Skeletal muscle satellite cell (primary cell): ENCODE measurements at regions not wholly inside any gene's neighbourhood (a gene's known extent, or its start where the extent isn't known, plus 50 kb on each side); places are given as distances from the start of the nearest gene placed in this dataset.
A peak's percentile ranks its signal among the peaks of the same experiment; 100 is the strongest.
"Not testable (repeated sequence)": the region's sequence is repeated elsewhere in the genome, so short reads cannot be mapped to it uniquely, and the experiment has no call there.

ENCODE experiments used
- H3K27me3 ChIP-seq: 2 replicates; pipeline ENCODE4 v1.7.0; 2013; ENCODE audit warnings: low read length; ENCODE audit not compliant: control insufficient read depth, insufficient read depth
- H3K36me3 ChIP-seq: 2 replicates; pipeline ENCODE4 v1.7.0; 2013; ENCODE audit warnings: mild to moderate bottlenecking, control low read depth, low read length; ENCODE audit not compliant: insufficient read depth
- H3K4me1 ChIP-seq: 2 replicates; pipeline ENCODE4 v1.7.0; 2013; ENCODE audit warnings: low read length; ENCODE audit not compliant: control insufficient read depth, insufficient read depth
- H3K4me2 ChIP-seq: 2 replicates; pipeline ENCODE4 v1.7.0; 2013; ENCODE audit warnings: mild to moderate bottlenecking, low read length
- H3K4me3 ChIP-seq: 2 replicates; pipeline ENCODE4 v1.7.0; 2013; ENCODE audit warnings: low read length
- H3K9ac ChIP-seq: 2 replicates; pipeline ENCODE4 v1.7.0; 2013; ENCODE audit warnings: mild to moderate bottlenecking, low read depth, low read length, moderate library complexity
- H3K9me3 ChIP-seq: replicated peaks from 2 replicates; pipeline ENCODE4 v1.7.0; 2013; ENCODE audit warnings: mild to moderate bottlenecking, control low read depth, low read length

DNA sequence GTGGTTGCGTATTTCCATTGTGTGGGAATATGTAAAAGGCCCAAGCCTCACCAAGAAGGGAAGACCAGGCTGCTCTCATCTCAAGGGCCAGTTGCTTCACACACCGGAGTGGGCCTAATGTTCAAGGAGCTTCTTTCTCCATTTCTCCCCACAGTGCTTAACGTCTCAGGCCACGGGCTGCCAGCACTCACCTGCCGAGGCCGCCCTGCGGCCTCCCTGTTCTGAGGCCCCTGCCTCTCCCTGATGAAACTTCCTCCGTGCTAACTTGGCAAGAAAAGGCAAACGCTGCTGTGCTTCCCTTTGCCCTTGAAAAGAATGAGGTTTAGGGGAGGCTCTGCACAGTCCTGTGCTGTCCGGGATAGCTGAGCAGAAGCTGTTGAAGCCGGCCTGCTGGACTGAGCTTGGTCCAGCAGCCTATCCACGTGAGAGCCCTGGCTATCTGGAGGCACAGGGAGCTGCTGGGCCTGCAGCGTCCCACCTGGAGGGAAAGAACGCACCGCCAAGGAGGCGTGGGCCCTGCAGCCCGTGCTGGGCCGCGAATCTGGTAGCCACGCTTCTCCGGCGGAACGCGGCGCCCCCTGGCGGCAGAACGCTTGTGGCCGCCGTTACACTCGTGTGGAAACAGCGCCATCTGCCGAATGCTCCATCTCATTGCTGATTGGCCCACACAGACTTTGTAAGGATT lies 73.5 kb upstream of the PRSS3 start:
- H3K4me3 ChIP-seq = no peak overlapping the region
- no peaks in the 10 kb centered on the region for H3K9me3 ChIP-seq
- no peak overlapping the region for H3K4me2 ChIP-seq
- H3K27me3 ChIP-seq = peaks cover 36% of the 10 kb centered on the region
- no peak overlapping the region for H3K9ac ChIP-seq
- no peaks in the 10 kb centered on the region for H3K36me3 ChIP-seq
- no peaks in the 10 kb centered on the region for H3K4me1 ChIP-seq

DNA sequence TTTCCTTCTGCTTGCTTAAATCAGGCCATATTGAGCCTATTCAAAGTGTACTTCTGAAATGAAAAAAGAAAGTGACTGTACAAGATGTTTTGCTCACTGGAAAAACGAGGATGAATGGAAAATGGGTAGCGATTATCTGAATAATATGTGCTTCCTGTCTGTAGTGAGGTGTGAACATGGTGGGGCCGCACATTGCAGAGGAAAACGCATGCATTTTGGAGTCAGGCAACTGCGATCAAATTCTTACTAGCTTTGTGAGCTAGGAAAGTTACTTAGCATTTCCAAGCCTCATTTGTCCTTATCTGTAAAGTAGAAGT lies 73.0 kb upstream of the PRSS3 start:
- no peak overlapping the region for H3K4me2 ChIP-seq
- no peak overlapping the region for H3K9ac ChIP-seq
- no peaks in the 10 kb centered on the region for H3K9me3 ChIP-seq
- no peaks in the 10 kb centered on the region for H3K36me3 ChIP-seq
- H3K4me1 ChIP-seq = no peaks in the 10 kb centered on the region
- H3K27me3 ChIP-seq = peaks cover 36% of the 10 kb centered on the region
- H3K4me3 ChIP-seq = no peak overlapping the region

DNA sequence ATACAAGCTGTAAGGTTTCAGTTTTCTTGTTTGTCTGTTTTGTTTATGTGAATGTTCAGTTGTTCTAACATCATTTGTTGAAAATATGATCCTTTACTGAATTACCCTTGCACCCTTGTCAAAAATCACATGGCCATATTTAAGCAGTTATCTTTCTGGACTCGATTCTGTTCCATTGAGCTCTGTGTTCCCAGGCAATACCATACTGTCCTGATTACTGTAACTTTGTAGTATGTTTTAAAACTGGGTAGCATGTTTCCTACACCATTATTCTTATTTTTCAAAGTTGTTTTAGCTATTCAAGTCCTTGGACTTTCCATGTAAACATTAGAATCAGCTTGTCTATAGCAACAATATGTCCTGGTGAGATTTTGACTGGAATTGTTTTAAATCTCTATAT lies 66.7 kb upstream of the PRSS3 start:
- Histone ChIP-seq H3K4me3 (no peak overlapping the region), H3K9me3 (no peaks in the 10 kb centered on the region), H3K36me3 (no peaks in the 10 kb centered on the region), H3K4me1 (no peaks in the 10 kb centered on the region), H3K4me2 (no peak overlapping the region), H3K27me3 (peaks cover 18% of the 10 kb centered on the region), H3K9ac (no peak overlapping the region)

DNA sequence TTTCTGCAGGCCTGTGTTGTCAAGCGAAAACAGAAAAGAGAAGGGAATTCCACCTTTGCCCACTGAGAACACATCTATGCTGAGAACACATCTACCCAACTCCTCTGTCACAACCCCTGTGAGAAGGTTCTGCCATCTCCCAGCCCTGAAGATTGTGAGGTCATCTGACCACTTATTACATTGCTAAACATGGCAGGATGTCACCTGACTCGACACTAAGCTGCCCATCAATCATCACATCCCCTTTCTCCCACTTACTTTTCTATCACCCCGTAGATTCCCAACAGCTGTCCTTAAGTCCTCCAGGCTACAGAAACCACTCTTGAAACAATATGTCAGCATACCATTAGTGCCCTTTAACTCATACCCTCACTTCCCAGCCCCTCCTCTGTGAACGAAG lies 64.2 kb upstream of the PRSS3 start:
- H3K36me3 ChIP-seq = no peaks in the 10 kb centered on the region
- H3K27me3 ChIP-seq = peaks cover 15% of the 10 kb centered on the region
- no peak overlapping the region for H3K4me3 ChIP-seq
- no peaks in the 10 kb centered on the region for H3K9me3 ChIP-seq
- H3K4me2 ChIP-seq = no peak overlapping the region
- H3K9ac ChIP-seq = no peak overlapping the region
- no peaks in the 10 kb centered on the region for H3K4me1 ChIP-seq

DNA sequence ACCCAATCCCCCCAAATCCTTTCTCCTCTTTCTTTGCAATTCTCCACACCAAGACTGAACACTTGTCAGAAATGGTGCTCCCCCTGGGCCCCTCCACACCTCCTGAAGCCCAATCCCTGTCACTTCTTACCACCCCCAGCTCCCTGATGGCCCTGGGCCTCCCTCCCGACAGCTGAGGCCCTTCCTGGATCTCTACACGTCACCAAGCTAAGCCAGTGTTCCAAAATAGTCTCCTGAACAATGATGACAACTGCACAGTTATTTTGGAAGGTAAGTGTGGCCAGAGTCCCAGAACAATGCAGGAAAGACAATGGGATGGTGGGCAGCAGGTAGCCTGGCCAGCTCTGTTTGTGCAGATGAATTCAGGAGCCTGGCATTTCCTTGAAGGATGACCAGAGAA lies 63.7 kb upstream of the PRSS3 start:
- H3K9me3 ChIP-seq = no peaks in the 10 kb centered on the region
- H3K4me2 ChIP-seq = no peak overlapping the region
- no peak overlapping the region for H3K4me3 ChIP-seq
- H3K36me3 ChIP-seq = no peaks in the 10 kb centered on the region
- no peaks in the 10 kb centered on the region for H3K4me1 ChIP-seq
- no peak overlapping the region for H3K9ac ChIP-seq
- H3K27me3 ChIP-seq = peaks cover 15% of the 10 kb centered on the region

DNA sequence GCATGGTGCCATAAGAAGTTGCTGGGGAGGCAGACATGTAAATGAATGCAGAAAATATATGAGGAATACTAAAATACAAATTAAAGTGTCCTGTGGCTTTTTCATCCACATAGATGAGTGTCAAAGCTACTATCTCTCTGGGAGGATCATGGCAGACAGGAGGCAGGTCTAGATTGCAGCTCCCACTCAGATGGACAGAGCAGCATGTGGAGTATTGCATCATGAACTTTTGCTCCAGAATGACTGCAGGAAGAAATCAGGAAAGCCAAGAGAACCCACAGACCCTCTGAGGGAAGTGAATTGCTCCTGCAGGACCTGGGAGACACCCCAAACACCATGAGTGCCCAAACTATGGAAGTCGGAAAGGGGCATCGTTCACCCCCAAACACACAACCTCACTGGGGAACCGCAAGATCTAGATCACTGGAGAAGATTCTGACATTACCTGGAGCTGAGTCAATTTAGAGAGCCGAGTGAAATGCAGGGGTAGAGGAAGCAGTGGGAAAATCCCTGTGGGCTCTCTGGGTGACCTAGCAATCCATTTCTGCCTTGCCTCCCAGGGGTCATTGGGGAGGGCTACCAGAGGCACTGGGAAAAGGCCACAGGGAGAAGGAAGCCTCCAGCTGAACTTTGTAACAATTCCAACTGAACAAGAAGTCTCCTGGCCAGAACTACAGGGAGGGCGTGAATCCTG lies 61.0 kb upstream of the PRSS3 start:
- H3K27me3 ChIP-seq = peaks cover 15% of the 10 kb centered on the region
- H3K4me1 ChIP-seq, H3K4me2 ChIP-seq, H3K9ac ChIP-seq, H3K4me3 ChIP-seq, H3K36me3 ChIP-seq, H3K9me3 ChIP-seq: not testable (repeated sequence)

DNA sequence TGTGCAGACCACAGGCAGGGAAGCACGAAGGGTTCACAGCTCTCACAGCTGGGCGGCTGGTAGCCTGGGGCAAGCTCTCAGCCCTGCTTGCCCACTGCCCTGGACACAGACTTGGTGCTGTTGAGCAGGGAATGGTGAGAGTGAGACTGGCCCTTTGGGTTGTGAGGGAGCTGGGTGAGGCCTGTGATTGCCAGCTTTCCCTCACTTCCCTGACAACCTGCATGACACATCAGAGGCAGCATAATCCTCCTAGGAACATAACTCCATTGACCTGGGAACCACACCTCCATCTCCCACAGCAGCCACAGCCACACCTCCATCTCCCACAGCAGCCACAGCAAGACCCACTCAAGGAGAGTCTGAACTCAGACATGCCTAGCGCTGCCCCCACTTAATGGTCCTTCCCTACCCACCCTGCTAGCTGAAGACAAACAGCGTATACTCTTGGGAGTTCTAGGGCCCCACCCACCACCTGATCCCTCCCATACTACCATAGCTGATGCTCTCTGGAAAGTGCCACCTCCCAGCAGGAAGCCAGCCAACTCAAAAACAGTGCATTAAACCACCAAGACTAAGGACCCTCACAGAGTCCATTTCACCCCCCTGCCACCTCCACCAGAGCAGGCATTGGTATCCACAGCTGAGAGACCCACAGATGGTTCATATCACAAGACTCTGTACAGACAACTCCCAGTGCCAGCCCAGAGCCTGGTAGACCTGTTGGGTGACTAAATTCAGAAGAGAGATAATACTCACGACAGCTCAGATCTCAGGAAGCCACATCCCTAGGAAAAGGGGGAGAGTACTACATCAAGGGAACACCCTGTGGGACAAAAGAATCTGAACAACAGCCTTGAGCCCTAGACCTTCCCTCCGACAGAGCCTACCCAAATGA lies 60.2 kb upstream of the PRSS3 start:
- H3K4me3 ChIP-seq, H3K4me2 ChIP-seq, H3K9me3 ChIP-seq, H3K36me3 ChIP-seq, H3K9ac ChIP-seq, H3K4me1 ChIP-seq: not testable (repeated sequence)
- H3K27me3 ChIP-seq = peaks cover 12% of the 10 kb centered on the region

DNA sequence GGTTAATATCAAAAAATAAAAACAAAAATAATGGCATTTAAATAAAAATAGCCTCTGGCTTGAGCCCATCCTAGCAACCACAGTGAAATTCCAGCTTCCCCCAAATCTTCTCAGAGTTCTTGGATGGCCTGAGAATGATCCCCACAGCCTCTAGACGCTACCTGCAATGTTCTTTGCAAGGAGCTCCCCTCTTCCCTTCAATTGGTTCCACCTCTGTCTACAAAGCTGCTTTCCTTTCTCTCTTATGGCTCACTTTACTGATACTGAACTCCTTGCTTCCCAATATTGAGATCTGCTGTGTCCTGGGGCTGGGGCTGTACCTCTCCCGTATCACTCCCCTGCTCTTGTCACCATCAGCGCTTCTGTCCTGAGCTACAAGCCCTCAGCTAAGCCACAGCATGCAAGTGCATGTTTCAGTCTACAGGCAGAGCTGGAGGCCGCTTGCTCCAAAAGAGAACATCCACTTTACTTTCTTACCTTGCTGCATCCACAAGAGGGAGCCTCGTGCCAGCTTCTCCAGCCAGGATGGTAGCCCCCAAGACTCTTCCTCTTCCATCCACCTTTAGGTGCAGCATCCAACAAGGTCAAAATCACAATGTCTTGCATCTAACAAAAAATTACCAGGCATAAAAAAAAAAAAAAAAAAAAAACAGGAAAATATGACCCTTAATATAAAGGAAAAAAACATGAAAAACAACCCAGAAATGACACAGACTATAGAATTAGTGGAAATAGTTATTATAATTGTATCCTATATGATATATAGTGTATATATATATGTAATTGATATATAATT lies 57.4 kb upstream of the PRSS3 start:
- Histone ChIP-seq H3K9me3 (no peaks in the 10 kb centered on the region), H3K36me3 (no peaks in the 10 kb centered on the region), H3K27me3 (peaks cover 3% of the 10 kb centered on the region), H3K4me3 (no peak overlapping the region), H3K4me2 (peak overlapping the region; percentile 42), H3K9ac (no peak overlapping the region), H3K4me1 (no peaks in the 10 kb centered on the region)

DNA sequence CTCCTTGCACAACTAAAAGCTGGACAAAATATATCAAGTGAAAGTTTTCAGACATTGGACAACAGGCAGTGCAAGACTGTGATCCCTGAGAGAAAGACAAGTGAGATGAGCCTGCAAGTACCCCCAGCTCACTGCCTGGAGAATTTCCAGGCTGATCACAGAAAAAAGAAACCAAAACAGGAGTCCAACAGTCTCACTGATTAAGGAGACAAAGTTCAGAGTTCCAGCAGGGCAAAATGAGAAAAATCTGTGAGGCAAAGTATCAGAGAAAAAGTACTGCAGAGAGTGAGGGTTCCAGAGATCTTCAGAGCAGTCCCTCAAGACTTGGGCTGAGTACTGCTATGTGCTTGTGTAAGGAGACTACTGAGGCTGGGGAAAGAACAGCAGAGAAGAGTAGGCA lies 56.0 kb upstream of the PRSS3 start:
- Histone ChIP-seq H3K9me3 (no peaks in the 10 kb centered on the region), H3K4me1 (no peaks in the 10 kb centered on the region), H3K9ac (no peak overlapping the region), H3K4me2 (no peak overlapping the region), H3K27me3 (peaks cover 3% of the 10 kb centered on the region), H3K36me3 (no peaks in the 10 kb centered on the region), H3K4me3 (no peak overlapping the region)

DNA sequence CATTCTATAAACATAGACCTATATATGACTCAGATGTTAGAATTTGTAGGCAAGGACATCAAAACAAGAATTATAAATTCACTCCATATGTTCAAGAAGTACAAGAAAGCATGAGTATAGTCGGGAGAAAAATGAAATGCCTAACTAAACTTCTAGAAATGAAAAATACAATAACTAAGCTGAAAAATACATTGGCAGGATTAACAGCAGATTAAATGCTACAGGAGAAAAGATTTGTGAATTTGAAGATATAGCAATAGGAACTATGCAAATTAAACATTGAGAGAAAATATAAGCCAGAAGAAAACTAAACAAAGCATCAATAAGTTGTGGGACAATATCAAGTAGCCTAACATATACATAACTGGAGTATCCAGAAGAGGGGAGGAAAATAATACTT lies 55.3 kb upstream of the PRSS3 start:
- no peaks in the 10 kb centered on the region for H3K9me3 ChIP-seq
- H3K4me3 ChIP-seq = no peak overlapping the region
- H3K9ac ChIP-seq = no peak overlapping the region
- no peak overlapping the region for H3K4me2 ChIP-seq
- H3K4me1 ChIP-seq = no peaks in the 10 kb centered on the region
- H3K36me3 ChIP-seq = no peaks in the 10 kb centered on the region
- H3K27me3 ChIP-seq = peaks cover 3% of the 10 kb centered on the region

DNA sequence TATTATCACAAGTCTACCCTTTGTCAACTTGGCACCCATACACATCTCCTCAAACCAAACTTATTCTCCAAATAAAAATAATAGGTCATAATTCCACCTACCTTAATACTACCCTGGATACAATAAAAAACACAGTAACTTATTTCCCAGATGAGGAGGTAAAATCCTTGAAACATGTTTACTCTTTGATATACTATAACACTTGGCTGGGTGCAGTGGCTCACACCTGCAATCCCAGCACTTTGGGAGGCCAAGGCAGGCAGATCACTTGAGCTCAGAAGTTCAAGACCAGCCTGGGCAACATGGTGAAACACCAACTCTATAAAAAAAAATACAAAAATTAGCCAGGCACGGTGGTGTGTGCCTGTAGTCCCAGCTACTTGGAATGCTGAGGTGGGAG lies 54.4 kb upstream of the PRSS3 start:
- not testable (repeated sequence) for H3K9me3 ChIP-seq, H3K4me1 ChIP-seq, H3K36me3 ChIP-seq, H3K27me3 ChIP-seq, H3K4me3 ChIP-seq, H3K9ac ChIP-seq, H3K4me2 ChIP-seq
